HS-27A (cell line): ENCODE measurements at regions not wholly inside any gene's neighbourhood (a gene's known extent, or its start where the extent isn't known, plus 50 kb on each side); places are given as distances from the start of the nearest gene placed in this dataset.
A peak's percentile ranks its signal among the peaks of the same experiment; 100 is the strongest.
"Not testable (repeated sequence)": the region's sequence is repeated elsewhere in the genome, so short reads cannot be mapped to it uniquely, and the experiment has no call there.

Source experiments
- DNase-seq: peaks from one replicate; pipeline ENCODE4 v3.0.0-alpha.2; 2012; ENCODE audit warnings: low read depth, missing footprints

GRCh38 chr5:56659971-56660370 lies 155.4 kb upstream of the MAP3K1 start:
- no peak for DNase-seq

GRCh38 chr5:56658972-56659371 lies 156.4 kb upstream of the MAP3K1 start:
- no peak for DNase-seq

- DNase-seq, result no peak
These were observed 158.3 kb upstream of the MAP3K1 start for GRCh38 chr5:56656846-56657726.

DNA sequence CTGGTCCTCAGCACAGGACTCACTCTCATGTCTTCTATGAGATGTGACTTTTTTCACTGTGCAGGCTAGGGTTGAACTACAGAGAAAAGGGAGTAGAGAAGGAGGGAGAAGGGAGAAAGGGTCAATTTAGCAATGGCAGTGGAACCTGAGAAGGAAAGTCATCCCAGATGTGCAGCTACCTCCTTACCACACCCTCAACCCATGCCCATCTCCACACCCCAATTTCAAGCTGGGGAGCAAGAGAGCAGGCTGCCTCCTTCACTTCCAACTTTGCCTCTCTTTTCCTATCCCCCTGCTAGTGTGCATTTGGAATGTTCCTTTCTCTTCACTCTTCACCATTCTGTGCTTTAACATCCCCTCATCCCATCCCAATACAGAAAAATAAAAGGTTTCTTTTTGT lies 163.5 kb upstream of the MAP3K1 start:
- DNase-seq, result no peak

- DNase-seq, result no peak
These were observed 165.0 kb upstream of the MAP3K1 start for GRCh38 chr5:56650386-56650785.

DNA sequence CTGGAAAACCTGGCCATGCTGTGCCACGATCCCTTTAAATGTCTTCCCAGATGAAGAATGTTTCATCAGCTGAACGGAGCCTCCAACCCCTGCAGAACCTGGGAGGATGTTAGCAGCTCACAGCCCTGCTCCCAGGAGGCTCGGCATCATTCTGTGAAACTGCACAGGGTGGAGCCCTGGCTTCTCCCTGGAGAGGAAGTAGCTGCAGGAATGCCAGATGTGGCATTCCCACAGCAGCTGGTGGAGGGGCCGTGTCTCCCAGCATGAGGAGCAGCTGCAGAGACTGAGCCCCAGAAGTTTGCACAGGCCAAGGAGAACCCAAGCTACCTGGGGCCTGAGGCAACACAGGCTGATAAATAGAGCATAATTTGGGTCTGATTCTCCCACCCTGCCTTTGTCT lies 165.8 kb upstream of the MAP3K1 start:
- DNase-seq, result no peak

DNA sequence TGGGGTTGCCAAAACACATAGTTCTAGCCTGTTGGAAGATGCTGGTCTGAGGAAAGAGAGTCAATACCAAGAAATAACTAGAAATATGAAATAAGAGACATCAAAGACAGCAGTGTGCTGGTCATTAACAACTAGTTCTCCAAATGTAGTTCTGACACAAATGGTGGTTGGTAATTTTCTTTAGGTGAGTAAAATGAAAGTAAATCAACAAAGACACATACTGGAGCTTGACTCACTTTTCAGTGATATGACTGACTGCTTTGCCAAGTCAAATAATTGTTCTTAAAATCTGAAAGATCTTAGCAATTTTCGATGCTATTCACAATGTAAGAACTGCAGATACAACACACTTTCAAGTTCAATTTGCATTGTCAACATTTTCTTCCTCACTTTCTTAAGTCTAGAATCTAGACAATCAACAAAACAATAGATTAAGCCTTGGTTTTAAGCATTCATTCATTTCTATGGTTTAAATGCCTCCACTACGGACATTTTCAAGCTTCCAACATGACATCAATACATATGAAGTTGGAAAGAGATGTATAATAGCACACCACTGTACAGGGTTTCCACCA lies 166.8 kb upstream of the MAP3K1 start:
- no peak for DNase-seq

DNA sequence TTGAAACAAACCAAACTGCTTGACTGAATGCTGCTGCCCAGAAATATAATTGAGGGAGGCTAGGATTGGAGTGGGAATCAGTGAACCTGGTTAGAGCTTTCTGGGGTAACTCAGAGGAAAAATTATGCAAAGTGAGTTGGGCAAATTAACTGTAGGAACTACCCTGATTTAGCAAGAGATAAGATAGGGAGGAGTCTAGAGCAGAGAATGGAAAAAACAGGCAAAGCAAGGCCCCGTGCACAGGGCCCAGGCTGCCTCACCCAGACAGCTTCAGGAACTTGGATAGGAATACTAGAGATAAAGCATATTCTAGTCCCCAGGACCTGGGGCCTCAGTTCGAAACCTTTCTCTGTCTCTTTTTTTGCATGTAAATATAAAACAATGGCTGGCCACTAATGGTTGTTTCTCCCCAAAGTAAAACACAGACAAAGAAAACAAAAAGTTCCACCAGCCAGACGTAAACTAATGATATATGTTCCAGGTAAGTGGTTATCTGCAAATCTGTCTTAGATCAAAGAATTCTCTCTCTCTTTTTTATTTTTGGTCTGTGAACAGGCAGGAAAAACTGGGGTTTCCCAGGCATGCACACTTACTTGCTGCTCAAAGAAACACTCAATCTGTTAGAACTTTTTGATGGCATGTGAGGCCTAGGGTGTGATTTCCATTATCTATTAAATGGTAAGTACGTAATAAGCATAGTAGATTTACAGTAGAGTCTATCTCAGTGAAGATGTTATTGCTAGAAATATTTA lies 168.1 kb upstream of the MAP3K1 start:
- DNase-seq, result no peak

GRCh38 chr5:56641635-56642260 lies 173.6 kb upstream of the MAP3K1 start:
- no peak for DNase-seq

DNA sequence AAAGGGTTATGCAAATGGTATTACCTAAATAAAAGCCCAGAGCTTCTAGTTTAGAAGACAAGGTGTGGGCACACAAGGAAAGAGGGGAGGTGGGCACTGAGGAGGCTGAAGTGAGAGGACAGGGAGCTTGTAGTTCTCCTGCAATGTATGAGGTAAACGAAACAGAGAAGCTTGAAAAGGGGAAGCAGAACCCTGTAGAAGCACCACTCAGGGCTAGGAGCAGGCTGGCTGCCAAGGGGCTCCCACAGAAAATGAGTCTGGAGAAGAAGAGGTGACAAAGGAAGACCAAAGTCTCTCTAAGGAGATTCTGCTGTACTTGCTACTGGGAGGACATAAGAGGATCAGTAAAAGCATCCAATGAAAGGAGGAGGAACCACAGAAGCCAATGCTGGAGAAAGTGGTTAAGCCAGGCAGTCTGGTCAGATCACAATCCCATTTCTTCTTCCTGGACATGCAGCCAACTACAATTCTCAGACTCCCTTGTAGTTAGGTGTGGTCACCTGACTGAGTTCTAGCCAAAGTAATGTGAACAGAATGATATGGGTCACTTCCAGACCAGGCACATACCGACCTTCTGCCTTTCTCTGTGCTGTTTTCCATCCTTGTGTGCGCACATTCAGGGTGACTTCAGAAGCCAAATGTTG lies 174.5 kb upstream of the MAP3K1 start:
- DNase-seq, result no peak

DNA sequence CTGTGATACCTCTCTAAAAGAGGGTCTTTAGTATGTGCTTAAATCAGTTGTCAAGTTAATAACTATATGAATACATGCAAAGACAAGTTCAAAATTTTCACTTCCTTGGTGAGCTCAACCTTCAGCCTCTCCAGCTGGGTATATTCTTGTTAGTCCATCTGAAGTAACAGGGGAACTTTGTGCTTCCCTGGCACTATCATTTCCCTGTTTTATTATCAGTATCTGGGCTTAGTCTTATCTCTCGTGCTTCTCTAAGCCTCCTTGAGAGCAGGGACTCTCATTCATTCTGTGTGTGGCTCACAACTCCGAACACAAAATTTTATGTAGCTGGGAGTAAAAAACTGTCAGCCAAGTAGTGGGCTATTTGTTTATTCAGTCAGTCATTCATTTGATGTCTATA lies 175.9 kb upstream of the MAP3K1 start:
- DNase-seq, result no peak

GRCh38 chr5:56638768-56639238 lies 176.5 kb upstream of the MAP3K1 start:
- DNase-seq, result no peak

- no peak for DNase-seq
These were observed 177.2 kb upstream of the MAP3K1 start for GRCh38 chr5:56638061-56638621.

GRCh38 chr5:56637321-56637920 lies 177.9 kb upstream of the MAP3K1 start:
- DNase-seq, result peak; percentile 51

DNA sequence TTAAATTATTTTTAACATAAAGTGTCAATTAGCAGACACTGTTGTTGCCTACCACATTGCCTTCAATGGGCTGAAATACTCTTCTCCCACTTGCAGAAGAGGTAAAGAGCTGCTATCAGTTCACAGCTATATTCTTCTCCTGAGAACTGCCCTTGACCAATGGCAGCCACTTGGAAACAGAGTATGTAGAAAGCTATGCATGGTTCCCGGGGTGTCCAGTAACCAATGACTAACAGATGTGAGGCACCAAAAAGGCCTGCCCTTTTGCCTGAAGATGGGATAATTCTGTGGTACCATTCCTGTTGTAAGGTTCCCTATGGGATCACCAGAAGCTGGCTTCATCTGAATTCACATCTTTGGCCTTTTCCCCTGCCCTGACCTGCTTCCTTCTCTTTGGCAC lies 181.4 kb upstream of the MAP3K1 start:
- DNase-seq, result no peak

DNA sequence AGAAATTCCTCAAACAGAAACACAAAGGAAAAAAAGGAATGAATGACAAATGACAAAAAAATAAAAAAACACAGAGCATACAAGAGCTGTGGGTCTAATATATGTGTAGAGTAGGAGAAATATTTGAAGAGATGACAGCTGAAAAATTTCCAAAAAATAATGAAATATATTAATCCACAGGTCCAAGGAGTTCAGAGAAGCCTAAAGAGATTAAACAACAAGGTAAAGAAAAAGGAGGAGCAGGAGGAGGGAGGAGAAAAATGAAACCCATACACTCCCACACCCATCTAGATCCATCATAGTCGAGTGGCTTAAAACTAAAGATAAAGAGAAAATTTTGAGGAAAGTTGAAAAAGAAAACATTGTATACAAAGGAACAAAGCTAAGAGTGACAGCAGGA lies 182.4 kb upstream of the MAP3K1 start:
- DNase-seq, result no peak

DNA sequence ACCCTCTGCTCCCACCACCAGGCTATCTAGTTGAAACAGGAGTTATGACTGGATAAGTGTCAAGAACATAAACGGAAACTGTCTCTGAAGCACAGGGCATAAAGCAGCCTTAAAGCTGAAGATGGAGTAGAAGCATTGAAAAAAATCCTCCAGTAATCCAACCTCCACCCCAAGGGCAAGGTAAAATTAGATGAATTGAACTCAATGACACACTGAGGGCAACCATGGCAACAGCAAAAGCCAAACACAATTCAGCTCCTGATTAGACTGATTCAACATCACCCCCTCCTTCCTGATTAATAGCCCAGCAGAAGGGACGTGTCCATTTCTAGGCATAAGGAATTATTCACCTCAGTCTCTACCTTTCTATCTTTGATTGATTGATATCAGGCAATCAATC lies 183.2 kb upstream of the MAP3K1 start:
- no peak for DNase-seq

GRCh38 chr5:56631719-56632118 lies 183.6 kb upstream of the MAP3K1 start:
- DNase-seq, result no peak

DNA sequence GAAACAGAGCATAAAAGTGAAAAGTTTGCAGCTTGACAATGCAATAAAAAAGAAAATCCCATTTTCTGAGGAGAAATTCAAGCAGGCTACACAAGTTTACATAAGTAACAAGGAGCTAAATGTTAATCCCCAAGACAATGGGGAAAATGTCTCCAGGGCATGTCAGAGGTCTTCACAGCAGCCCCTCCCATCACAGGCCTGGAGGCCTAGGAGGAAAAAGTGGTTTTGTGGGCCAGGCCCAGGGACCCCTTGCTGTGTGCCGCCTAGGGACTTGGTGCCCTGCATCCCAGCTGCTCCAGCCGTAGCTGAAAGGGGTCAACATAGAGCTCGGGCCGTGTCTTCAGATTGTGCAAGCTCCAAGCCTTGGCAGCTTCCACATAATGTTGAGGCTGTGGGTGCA lies 186.7 kb upstream of the MAP3K1 start:
- not testable (repeated sequence) for DNase-seq

- DNase-seq, result peak; percentile 60
These were observed 189.8 kb upstream of the MAP3K1 start for GRCh38 chr5:56625541-56625940.

- DNase-seq, result no peak
These were observed 190.6 kb upstream of the MAP3K1 start for GRCh38 chr5:56624751-56625150.
